ENCODE measurements at regions not wholly inside any gene's neighbourhood (a gene's known extent, or its start where the extent isn't known, plus 50 kb on each side); places are given as distances from the start of the nearest gene placed in this dataset.
A peak's percentile ranks its signal among the peaks of the same experiment; 100 is the strongest.

DNA sequence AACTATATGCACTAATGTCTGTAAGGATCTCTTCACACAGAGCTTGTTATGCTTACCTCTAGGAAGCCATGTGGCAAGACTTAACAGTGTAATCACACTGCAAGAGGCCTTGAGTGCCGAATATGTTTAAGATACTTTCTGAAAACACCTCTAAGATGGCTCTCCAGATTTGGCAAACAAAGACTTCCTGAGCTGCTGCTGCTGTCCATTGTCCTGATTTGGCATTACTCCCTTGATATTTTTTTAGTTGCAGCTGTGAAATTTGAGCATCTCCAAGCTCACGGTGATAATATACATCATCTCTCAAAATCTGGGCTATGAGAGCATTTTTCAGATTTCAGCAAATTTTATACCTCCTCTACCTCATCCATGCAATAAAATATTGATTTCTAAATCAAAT, 384.5 kb upstream of the CDH6 start:
- TF ChIP-seq, protein P1, sequence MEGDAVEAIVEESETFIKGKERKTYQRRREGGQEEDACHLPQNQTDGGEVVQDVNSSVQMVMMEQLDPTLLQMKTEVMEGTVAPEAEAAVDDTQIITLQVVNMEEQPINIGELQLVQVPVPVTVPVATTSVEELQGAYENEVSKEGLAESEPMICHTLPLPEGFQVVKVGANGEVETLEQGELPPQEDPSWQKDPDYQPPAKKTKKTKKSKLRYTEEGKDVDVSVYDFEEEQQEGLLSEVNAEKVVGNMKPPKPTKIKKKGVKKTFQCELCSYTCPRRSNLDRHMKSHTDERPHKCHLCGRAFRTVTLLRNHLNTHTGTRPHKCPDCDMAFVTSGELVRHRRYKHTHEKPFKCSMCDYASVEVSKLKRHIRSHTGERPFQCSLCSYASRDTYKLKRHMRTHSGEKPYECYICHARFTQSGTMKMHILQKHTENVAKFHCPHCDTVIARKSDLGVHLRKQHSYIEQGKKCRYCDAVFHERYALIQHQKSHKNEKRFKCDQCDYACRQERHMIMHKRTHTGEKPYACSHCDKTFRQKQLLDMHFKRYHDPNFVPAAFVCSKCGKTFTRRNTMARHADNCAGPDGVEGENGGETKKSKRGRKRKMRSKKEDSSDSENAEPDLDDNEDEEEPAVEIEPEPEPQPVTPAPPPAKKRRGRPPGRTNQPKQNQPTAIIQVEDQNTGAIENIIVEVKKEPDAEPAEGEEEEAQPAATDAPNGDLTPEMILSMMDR (IDR thresholded peaks at IDR 0.05; ENCODE audit: insufficient read depth, low read length): no peak
- H3K4me3 ChIP-seq (ENCODE audit: low read depth, low read length): no peak overlapping the region
- DNase-seq (ENCODE audit: low read depth): peak; percentile 62

DNA sequence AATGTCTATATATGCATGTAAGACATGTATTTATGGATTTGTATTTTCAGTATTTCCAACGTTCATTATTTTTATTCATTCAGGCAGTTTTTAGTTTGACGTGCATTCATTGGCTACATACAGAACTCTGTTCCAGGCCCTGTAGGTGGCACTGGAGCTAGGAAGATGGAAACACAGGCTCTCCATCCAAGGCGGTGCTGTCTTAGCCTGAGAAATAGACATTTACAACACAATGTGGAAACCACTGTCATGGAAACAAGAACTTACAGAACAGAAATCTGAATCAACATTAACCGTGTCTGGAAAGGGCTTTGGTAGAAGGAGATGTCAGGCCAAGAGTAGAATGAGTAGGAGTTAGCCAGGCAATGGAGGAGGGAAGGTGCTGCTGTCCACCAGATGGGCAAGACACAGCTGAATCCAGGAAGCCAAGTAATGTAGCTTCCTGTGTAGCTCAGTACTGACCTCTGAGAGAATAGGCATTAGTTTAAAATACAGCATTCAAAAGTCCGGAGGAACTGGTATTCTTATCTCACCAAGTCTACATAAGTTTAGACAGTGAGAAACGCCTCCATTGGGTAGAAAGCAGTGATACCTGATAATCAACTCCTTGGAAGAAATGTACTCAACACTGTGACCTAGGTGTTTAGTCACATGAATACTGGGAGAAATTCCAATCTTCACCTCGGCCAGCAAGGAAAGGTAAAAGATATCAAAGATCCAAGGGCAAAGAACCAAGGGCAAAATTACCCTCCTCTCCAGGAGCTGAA, 388.6 kb upstream of the CDH6 start:
- H3K4me3 ChIP-seq (ENCODE audit: low read depth, low read length): no peak overlapping the region
- peak; percentile 82 for DNase-seq (ENCODE audit: low read depth)
- TF ChIP-seq, protein P1 (IDR thresholded peaks at IDR 0.05; ENCODE audit: insufficient read depth, low read length): peak; percentile 69

DNA sequence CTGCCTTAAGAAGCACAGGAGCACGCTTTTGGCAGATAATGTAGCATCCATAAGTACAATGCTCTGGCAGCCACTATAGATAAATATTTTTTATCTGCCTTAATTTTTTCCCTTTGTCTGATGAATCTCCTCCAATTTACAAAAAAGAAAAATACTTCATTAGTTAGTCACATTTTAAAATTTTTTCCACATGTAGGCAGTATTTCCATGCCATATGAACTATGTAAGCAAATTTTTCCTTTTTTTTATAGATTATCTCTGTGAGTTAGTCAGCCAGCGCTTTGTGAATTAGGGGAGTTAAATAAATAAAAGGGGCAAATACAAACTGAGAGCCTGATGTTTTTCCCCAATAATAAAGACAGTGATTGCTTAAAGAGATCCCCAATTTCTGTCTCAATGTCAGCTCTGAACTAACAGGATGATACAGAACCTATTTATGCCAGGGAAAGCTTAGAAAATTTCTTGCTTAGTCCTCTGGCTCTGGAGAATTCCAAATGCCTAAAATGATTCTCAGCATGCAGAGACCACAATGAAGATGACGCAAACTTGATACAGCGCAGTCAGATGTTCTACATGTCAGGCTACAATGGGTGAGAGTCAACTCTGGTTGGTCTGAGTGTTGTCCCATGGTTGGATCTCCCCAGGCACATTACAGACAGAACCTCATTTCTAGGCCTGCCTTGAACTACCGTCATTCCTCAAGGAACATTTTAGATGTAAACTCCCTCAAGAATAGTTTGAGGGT, 390.4 kb upstream of the CDH6 start:
- no peak overlapping the region for H3K4me3 ChIP-seq (ENCODE audit: low read depth, low read length)
- TF ChIP-seq, protein P1 (IDR thresholded peaks at IDR 0.05; ENCODE audit: insufficient read depth, low read length): peak; percentile 19
- DNase-seq (ENCODE audit: low read depth): peak; percentile 67

DNA sequence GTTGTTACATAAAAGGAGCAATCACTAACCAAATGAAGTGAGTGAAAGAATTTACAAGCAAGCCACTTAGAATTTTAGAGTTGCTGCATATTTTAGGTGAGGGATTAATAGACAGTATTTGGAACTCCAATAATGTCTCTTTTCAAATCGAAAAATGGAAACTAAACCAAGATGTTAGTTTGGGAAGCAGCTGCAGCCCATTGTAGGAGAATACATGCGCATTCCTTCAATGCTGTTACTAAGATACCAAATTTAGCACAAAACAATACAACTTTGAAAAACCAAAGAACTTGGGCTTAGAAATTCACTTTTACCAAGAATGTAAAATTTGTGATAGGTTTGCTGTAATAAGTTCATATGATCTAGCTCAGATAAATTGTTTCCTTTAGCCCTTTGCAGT, 411.8 kb upstream of the CDH6 start:
- DNase-seq (ENCODE audit: low read depth): no peak
- TF ChIP-seq, protein P1 (IDR thresholded peaks at IDR 0.05; ENCODE audit: insufficient read depth, low read length): no peak
- H3K4me3 ChIP-seq (ENCODE audit: low read depth, low read length): no peak overlapping the region

DNA sequence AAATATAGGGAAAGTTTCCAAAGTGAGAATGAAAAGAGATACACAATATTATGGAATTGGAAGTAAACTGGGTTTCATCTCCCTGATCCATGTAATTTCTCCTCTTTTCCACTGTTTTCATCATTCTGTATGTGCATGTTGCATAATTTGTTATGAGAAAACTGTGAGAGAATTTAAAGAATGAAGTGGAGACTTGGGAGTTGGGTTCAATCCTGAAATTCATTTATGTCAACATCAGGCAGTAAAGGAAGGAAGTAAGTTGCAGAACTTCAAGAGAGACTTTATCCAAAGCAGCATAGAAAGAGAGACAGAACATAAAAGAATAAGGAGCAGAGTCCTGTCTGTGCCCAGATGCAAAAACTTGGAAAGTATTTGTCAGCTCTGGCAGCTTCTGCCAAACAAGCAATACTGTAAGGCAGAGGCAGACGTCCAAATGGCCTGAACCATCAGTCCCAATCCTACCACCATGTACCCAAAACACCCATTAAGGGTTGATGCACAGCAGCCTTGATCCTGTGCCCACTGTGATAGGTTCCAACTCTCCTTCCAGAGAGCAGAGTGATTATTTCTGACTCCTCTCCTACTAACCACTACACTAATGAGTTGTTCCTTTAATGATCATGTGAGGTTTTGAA, 425.3 kb upstream of the CDH6 start:
- TF ChIP-seq, protein P1 (IDR thresholded peaks at IDR 0.05; ENCODE audit: insufficient read depth, low read length): no peak
- peak; percentile 62 for DNase-seq (ENCODE audit: low read depth)
- no peak overlapping the region for H3K4me3 ChIP-seq (ENCODE audit: low read depth, low read length)

DNA sequence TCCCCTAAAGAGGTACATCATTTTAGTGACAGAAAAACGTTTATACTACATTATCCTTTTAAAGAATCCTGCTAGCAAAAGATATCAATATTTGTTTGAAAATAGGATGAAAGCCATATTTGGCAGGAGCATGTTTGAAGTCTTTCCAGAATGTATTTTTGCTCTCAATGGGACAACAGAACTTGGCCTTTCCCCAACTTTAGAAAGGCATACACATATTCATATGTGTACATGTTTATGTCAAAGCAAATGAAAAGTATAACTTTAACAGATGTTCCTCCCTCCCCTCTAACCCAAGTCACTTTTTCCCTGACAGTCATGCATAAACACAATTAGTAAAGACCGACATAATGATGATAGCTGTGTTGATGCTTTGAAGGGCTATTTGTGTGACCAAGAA, 427.8 kb upstream of the CDH6 start:
- TF ChIP-seq, protein P1 (IDR thresholded peaks at IDR 0.05; ENCODE audit: insufficient read depth, low read length): no peak
- no peak for DNase-seq (ENCODE audit: low read depth)
- H3K4me3 ChIP-seq (ENCODE audit: low read depth, low read length): no peak overlapping the region
